ENCODE measurements at regions not wholly inside any gene's neighbourhood (a gene's known extent, or its start where the extent isn't known, plus 50 kb on each side); places are given as distances from the start of the nearest gene placed in this dataset.

DNA sequence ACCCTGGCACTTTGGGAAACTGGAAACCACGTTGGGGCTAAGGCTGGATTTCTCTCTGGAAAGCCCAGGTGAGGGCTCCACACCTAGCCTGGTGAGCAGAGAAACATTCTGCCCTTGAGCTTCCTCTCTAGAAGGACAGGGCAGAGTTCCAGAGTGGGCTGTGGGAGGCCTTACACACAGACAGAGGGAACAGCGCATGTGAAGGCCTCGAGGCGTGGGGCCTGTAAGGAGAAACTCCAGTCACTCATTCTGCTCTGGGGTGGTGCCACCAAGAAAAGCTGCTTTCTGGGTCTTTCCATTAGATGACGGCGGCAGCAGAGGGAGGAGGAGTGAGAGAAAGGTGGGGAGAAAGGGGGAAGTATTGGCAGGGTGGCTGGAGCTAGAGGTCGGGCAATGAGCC lies 183.1 kb downstream of the CHST1 start:
- DNase-seq (ENCODE audit: low spot score), result no peak
- Mint-ChIP-seq H3K9me3 (ENCODE audit: unreplicated experiment) (no peaks in the 10 kb centered on the region), H3K4me1 (ENCODE audit: unreplicated experiment) (peaks cover 5% of the 10 kb centered on the region), H3K27me3 (ENCODE audit: unreplicated experiment) (peaks cover 1% of the 10 kb centered on the region), H3K36me3 (ENCODE audit: low read depth, unreplicated experiment) (no peaks in the 10 kb centered on the region), H3K4me3 (ENCODE audit: unreplicated experiment) (no peak overlapping the region), H3K27ac (ENCODE audit: unreplicated experiment) (no peak overlapping the region)
- TF ChIP-seq, protein P1, sequence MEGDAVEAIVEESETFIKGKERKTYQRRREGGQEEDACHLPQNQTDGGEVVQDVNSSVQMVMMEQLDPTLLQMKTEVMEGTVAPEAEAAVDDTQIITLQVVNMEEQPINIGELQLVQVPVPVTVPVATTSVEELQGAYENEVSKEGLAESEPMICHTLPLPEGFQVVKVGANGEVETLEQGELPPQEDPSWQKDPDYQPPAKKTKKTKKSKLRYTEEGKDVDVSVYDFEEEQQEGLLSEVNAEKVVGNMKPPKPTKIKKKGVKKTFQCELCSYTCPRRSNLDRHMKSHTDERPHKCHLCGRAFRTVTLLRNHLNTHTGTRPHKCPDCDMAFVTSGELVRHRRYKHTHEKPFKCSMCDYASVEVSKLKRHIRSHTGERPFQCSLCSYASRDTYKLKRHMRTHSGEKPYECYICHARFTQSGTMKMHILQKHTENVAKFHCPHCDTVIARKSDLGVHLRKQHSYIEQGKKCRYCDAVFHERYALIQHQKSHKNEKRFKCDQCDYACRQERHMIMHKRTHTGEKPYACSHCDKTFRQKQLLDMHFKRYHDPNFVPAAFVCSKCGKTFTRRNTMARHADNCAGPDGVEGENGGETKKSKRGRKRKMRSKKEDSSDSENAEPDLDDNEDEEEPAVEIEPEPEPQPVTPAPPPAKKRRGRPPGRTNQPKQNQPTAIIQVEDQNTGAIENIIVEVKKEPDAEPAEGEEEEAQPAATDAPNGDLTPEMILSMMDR (IDR thresholded peaks at IDR 0.05; ENCODE audit: unreplicated experiment), result no peak

DNA sequence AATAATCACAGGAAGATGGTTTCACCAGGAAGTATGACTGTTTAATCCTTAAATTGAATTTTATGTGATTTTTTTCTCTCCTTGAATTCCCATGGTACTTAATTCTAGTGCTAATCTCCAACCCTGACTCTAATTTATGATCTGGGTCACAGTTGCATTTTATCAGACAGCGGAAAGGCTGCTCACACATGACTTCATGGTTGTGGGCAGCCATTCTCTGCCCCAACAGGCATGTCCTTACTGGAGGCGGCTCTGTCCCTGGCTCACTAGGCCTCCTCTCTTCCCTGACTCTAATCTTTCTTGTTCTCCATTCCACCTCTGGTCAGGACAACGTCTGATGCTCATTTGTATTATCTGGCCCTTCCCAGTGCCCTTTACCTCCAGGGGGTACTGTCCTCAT lies 184.4 kb downstream of the CHST1 start:
- H3K27ac Mint-ChIP-seq (ENCODE audit: unreplicated experiment), result no peak overlapping the region
- no peaks in the 10 kb centered on the region for H3K9me3 Mint-ChIP-seq (ENCODE audit: unreplicated experiment)
- H3K36me3 Mint-ChIP-seq (ENCODE audit: low read depth, unreplicated experiment), result no peaks in the 10 kb centered on the region
- H3K27me3 Mint-ChIP-seq (ENCODE audit: unreplicated experiment), result peaks cover 1% of the 10 kb centered on the region
- TF ChIP-seq, protein P1 (IDR thresholded peaks at IDR 0.05; ENCODE audit: unreplicated experiment), result no peak
- no peak for DNase-seq (ENCODE audit: low spot score)
- H3K4me3 Mint-ChIP-seq (ENCODE audit: unreplicated experiment), result no peak overlapping the region
- peaks cover 5% of the 10 kb centered on the region for H3K4me1 Mint-ChIP-seq (ENCODE audit: unreplicated experiment)

DNA sequence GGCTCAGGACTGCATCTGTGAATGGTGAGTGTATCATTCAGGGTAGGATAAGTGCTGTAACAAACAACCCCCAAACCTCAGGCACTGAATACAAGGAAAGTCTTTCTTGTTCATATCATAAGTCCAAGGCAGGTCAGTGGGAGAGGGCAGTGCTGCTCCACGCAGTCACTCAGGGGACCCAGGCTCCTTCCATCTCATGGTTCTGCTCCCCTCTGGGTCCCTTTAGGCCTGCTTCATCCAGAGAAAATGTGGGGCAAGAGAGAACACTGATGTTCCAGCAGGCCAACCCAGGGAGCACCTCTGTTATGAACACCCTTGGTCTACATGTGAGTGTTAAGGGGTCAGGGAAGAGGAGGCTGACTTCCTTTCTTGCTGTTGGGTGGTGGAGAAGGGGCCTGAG lies 187.8 kb downstream of the CHST1 start:
- peaks cover 5% of the 10 kb centered on the region for H3K4me1 Mint-ChIP-seq (ENCODE audit: unreplicated experiment)
- TF ChIP-seq, protein P1 (IDR thresholded peaks at IDR 0.05; ENCODE audit: unreplicated experiment), result no peak
- no peaks in the 10 kb centered on the region for H3K36me3 Mint-ChIP-seq (ENCODE audit: low read depth, unreplicated experiment)
- no peaks in the 10 kb centered on the region for H3K9me3 Mint-ChIP-seq (ENCODE audit: unreplicated experiment)
- no peak for DNase-seq (ENCODE audit: low spot score)
- peaks cover 1% of the 10 kb centered on the region for H3K27me3 Mint-ChIP-seq (ENCODE audit: unreplicated experiment)
- no peak overlapping the region for H3K4me3 Mint-ChIP-seq (ENCODE audit: unreplicated experiment)
- H3K27ac Mint-ChIP-seq (ENCODE audit: unreplicated experiment), result no peak overlapping the region

DNA sequence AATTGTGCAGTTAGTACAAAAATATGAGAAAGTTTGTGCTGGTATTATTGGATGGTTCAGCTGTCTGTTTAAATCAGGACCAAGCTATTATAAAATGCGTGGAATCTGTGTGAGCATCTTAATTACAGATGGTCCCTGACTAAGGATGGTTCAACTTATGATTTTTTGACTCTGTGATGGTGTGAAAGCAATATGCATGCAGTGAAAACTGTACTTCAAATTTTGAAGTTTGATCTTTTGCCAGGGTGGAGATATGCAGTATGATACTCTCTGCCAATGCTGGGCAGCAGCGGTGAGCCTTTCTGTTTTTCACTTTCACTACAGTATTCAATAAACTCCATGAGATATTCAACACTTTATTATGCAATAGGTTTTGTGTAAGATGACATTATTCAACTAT lies 189.3 kb downstream of the CHST1 start:
- Mint-ChIP-seq H3K27ac (ENCODE audit: unreplicated experiment) (no peak overlapping the region), H3K4me3 (ENCODE audit: unreplicated experiment) (no peak overlapping the region)

DNA sequence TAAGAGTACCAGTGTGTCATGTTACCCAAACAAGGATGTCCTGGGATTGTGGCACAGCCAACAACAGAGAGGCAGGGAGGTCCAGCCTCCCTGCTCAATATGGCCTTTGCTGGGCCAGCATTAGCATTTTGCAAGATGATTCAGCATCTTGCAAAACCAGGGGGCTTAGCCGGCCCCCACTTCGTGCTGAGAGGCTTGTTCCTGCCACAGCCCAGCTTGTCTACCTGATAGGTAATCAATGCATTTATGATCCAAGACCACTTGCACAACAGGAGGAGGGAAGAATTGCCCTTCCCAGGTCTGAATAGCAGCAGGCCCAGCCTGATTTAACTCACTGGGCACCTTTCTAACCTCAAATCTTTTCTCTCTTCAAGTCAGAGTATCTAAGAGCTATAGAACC lies 189.0 kb upstream of the SYT13 start:
- Mint-ChIP-seq H3K9me3 (ENCODE audit: unreplicated experiment) (no peaks in the 10 kb centered on the region), H3K27me3 (ENCODE audit: unreplicated experiment) (peaks cover 4% of the 10 kb centered on the region), H3K27ac (ENCODE audit: unreplicated experiment) (no peak overlapping the region), H3K4me1 (ENCODE audit: unreplicated experiment) (peaks cover 5% of the 10 kb centered on the region), H3K36me3 (ENCODE audit: low read depth, unreplicated experiment) (no peaks in the 10 kb centered on the region), H3K4me3 (ENCODE audit: unreplicated experiment) (no peak overlapping the region)
- no peak for DNase-seq (ENCODE audit: low spot score)
- TF ChIP-seq, protein P1 (IDR thresholded peaks at IDR 0.05; ENCODE audit: unreplicated experiment), result no peak

More for the DNA sequence above, 189.3 kb downstream of the CHST1 start:
- H3K27me3 Mint-ChIP-seq (ENCODE audit: unreplicated experiment), result peaks cover 3% of the 10 kb centered on the region
- no peak for DNase-seq (ENCODE audit: low spot score)
- TF ChIP-seq, protein P1 (IDR thresholded peaks at IDR 0.05; ENCODE audit: unreplicated experiment), result no peak
- peaks cover 5% of the 10 kb centered on the region for H3K4me1 Mint-ChIP-seq (ENCODE audit: unreplicated experiment)
- H3K36me3 Mint-ChIP-seq (ENCODE audit: low read depth, unreplicated experiment), result no peaks in the 10 kb centered on the region
- no peaks in the 10 kb centered on the region for H3K9me3 Mint-ChIP-seq (ENCODE audit: unreplicated experiment)
